Dermis blood vessel endothelial cell (primary cell): ENCODE measurements at regions not wholly inside any gene's neighbourhood (a gene's known extent, or its start where the extent isn't known, plus 50 kb on each side); places are given as distances from the start of the nearest gene placed in this dataset.
"Not testable (repeated sequence)": the region's sequence is repeated elsewhere in the genome, so short reads cannot be mapped to it uniquely, and the experiment has no call there.

Source experiments
- DNase-seq: peaks from one replicate; pipeline ENCODE4 v3.0.0; 2010

GRCh38 chr7:125971656-125972055 is 1042.0 kb upstream of the POT1 start:
- no peak for DNase-seq

GRCh38 chr7:125966278-125967048 is 1036.8 kb upstream of the POT1 start:
- DNase-seq = no peak

- DNase-seq = no peak
Observed at GRCh38 chr7:125934955-125935354, 1005.3 kb upstream of the POT1 start.

GRCh38 chr7:125934539-125934938 is 1004.9 kb upstream of the POT1 start:
- no peak for DNase-seq

- no peak for DNase-seq
Observed at GRCh38 chr7:125930848-125931247, 1001.2 kb upstream of the POT1 start.

- DNase-seq = no peak
Observed at GRCh38 chr7:125927556-125927955, 997.9 kb upstream of the POT1 start.

GRCh38 chr7:125926621-125927020 is 997.0 kb upstream of the POT1 start:
- no peak for DNase-seq

- DNase-seq = no peak
Observed at GRCh38 chr7:125924037-125924436, 994.4 kb upstream of the POT1 start.

- not testable (repeated sequence) for DNase-seq
Observed at GRCh38 chr7:125915381-125915948, 985.8 kb upstream of the POT1 start.

GRCh38 chr7:125908711-125909110 is 979.1 kb upstream of the POT1 start:
- no peak for DNase-seq

GRCh38 chr7:125899577-125899976 is 970.0 kb upstream of the POT1 start:
- DNase-seq = no peak

- no peak for DNase-seq
Observed at GRCh38 chr7:125892434-125892833, 962.8 kb upstream of the POT1 start.

GRCh38 chr7:125878988-125879387 is 949.4 kb upstream of the POT1 start:
- DNase-seq = no peak

GRCh38 chr7:125878235-125878956 is 948.8 kb upstream of the POT1 start:
- no peak for DNase-seq

- DNase-seq = no peak
Observed at GRCh38 chr7:125877246-125877645, 947.6 kb upstream of the POT1 start.

GRCh38 chr7:125876431-125876830 is 946.8 kb upstream of the POT1 start:
- DNase-seq = no peak

- no peak for DNase-seq
Observed at GRCh38 chr7:125871431-125871830, 941.8 kb upstream of the POT1 start.

- no peak for DNase-seq
Observed at GRCh38 chr7:125857606-125858005, 928.0 kb upstream of the POT1 start.

- DNase-seq = no peak
Observed at GRCh38 chr7:125848157-125848556, 918.5 kb upstream of the POT1 start.

- no peak for DNase-seq
Observed at GRCh38 chr7:125847692-125848091, 918.1 kb upstream of the POT1 start.

- DNase-seq = no peak
Observed at GRCh38 chr7:125847055-125847454, 917.4 kb upstream of the POT1 start.

GRCh38 chr7:125845686-125846085 is 916.1 kb upstream of the POT1 start:
- no peak for DNase-seq

GRCh38 chr7:125834421-125834820 is 904.8 kb upstream of the POT1 start:
- DNase-seq = no peak

GRCh38 chr7:125833839-125834238 is 904.2 kb upstream of the POT1 start:
- no peak for DNase-seq
